Endothelial cell of umbilical vein (primary cell): ENCODE measurements at regions not wholly inside any gene's neighbourhood (a gene's known extent, or its start where the extent isn't known, plus 50 kb on each side); places are given as distances from the start of the nearest gene placed in this dataset.

Experiments used
- BruUV-seq: library from RNA; stranded (reverse); fragments of 400-500 nt; replicated peaks from 2 replicates; lab custom pipeline; 2021; lab: Mats Ljungman, UMichigan
- CTCF ChIA-PET: fragments of 300-600, 350-600 bp; sonication (Branson Sonifier 250); formaldehyde crosslinking; loops from one replicate; lab custom pipeline; 2021; ENCODE audit warnings: antibody characterized with exemption, inconsistent platforms; lab: Charles Lee
- POLR2A ChIA-PET: fragments of 300-600, 350-600 bp; sonication (Branson Sonifier 250); formaldehyde crosslinking; loops from one replicate; lab custom pipeline; 2021; ENCODE audit warnings: antibody characterized with exemption, inconsistent platforms; lab: Charles Lee
- DNase-seq: peaks from one replicate; pipeline ENCODE4 v3.0.0-alpha.2; 2011; ENCODE audit warnings: low read depth, low spot score
- FAIRE-seq: peaks from 2 replicates; lab custom pipeline; 2011; peaks lifted over from hg19 to GRCh38; lab: Jason Lieb, UNC
- H2AFZ ChIP-seq: 2 replicates; pipeline ENCODE4 v1.6.0; 2012; ENCODE audit warnings: low read depth, low read length, control low read depth, inconsistent platforms
- H3K27ac ChIP-seq: 2 replicates; pipeline ENCODE4 v1.5.1; 2011; ENCODE audit warnings: low read depth, mild to moderate bottlenecking, control low read depth, low read length, moderate library complexity; ENCODE audit not compliant: insufficient read depth
- H3K27me3 ChIP-seq, 2 experiments: 2 replicates each; pipeline versions ENCODE4 v1.6.0 to v1.6.1; 2011; ENCODE audit warnings: low read length in 2 of 2, mixed read lengths in 1 of 2; ENCODE audit not compliant: control insufficient read depth in 2 of 2, insufficient read depth in 2 of 2
- H3K36me3 ChIP-seq, 2 experiments: 2 replicates in 1 of 2; 3 replicates in 1 of 2; pipeline ENCODE4 v1.5.1; 2011; ENCODE audit warnings: low read length in 2 of 2, mild to moderate bottlenecking in 1 of 2, moderate library complexity in 1 of 2; ENCODE audit not compliant: control insufficient read depth in 2 of 2, insufficient read depth in 2 of 2; ENCODE audit errors: extremely low read depth in 1 of 2
- H3K4me1 ChIP-seq: 3 replicates; pipeline ENCODE4 v1.5.1; 2011; ENCODE audit warnings: mild to moderate bottlenecking, low read length; ENCODE audit not compliant: control insufficient read depth, insufficient read depth; ENCODE audit errors: extremely low read depth
- H3K4me2 ChIP-seq: 2 replicates; pipeline ENCODE4 v1.6.1; 2011; ENCODE audit warnings: low read length, control low read depth, mixed read lengths; ENCODE audit not compliant: insufficient read depth
- H3K4me3 ChIP-seq, 3 experiments: fragments of 200-600 bp in 1 of 3; sonication (generic), shearing (Covaris generic) in 1 of 3; replicated peaks in 1 of 3; 2 replicates each; pipeline ENCODE4 v1.5.1; 2011 to 2016; ENCODE audit warnings: control low read depth in 3 of 3, low read length in 3 of 3, mild to moderate bottlenecking in 2 of 3, inconsistent platforms in 1 of 3, low read depth in 1 of 3, moderate library complexity in 1 of 3; ENCODE audit not compliant: insufficient read depth in 1 of 3
- H3K79me2 ChIP-seq: 2 replicates; pipeline ENCODE4 v1.6.0; 2012; ENCODE audit warnings: low read length, inconsistent platforms; ENCODE audit not compliant: control insufficient read depth, insufficient read depth
- H3K9ac ChIP-seq: replicated peaks from 2 replicates; pipeline ENCODE3; 2011; ENCODE audit warnings: low read length, control low read depth; ENCODE audit not compliant: insufficient read depth; ENCODE audit errors: extremely low read depth
- H3K9me1 ChIP-seq: replicated peaks from 3 replicates; pipeline ENCODE4 v1.6.0; 2011; ENCODE audit warnings: mild to moderate bottlenecking, low read length; ENCODE audit not compliant: control insufficient read depth, insufficient read depth; ENCODE audit errors: extremely low read depth
- H3K9me3 ChIP-seq: replicated peaks from 2 replicates; pipeline ENCODE4 v1.5.1; 2012; ENCODE audit warnings: low read length, inconsistent platforms; ENCODE audit not compliant: control insufficient read depth, insufficient read depth
- H4K20me1 ChIP-seq: replicated peaks from 2 replicates; pipeline ENCODE3; 2011; ENCODE audit warnings: mild to moderate bottlenecking, low read length; ENCODE audit not compliant: control insufficient read depth, insufficient read depth; ENCODE audit errors: extremely low read depth
- CTCF ChIP-seq, 2 donors: IDR thresholded peaks; 1 replicate in 1 of 2; 2 replicates in 1 of 2; pipeline ENCODE4 v1.5.1; 2011; ENCODE audit warnings: low read length in 2 of 2, mild to moderate bottlenecking in 2 of 2, moderate library complexity in 2 of 2, control low read depth in 1 of 2, inconsistent platforms in 1 of 2, low read depth in 1 of 2; ENCODE audit not compliant: insufficient read depth in 1 of 2; ENCODE audit errors: extremely low read depth in 1 of 2
- EZH2 ChIP-seq: IDR thresholded peaks from 2 replicates; pipeline ENCODE4 v1.6.1; 2012; ENCODE audit warnings: borderline replicate concordance, low read depth, mild to moderate bottlenecking, moderate library complexity, low read length, inconsistent platforms; ENCODE audit not compliant: severe bottlenecking
- FOS ChIP-seq: IDR thresholded peaks from 2 replicates; pipeline ENCODE4 v1.6.1; 2011; ENCODE audit warnings: mild to moderate bottlenecking, low read length, moderate library complexity, borderline replicate concordance; ENCODE audit not compliant: insufficient read depth
- GATA2 ChIP-seq: IDR thresholded peaks from 2 replicates; pipeline ENCODE4 v1.7.0; 2011; ENCODE audit warnings: low read depth, mild to moderate bottlenecking, moderate library complexity, mixed read lengths, low read length; ENCODE audit not compliant: insufficient read length, insufficient read depth
- MAX ChIP-seq: IDR thresholded peaks from 2 replicates; pipeline ENCODE4 v1.6.1; 2011; ENCODE audit not compliant: insufficient read depth, insufficient read length
- MYC ChIP-seq: IDR thresholded peaks from one replicate; pipeline ENCODE4 v1.6.1; 2011; ENCODE audit warnings: mild to moderate bottlenecking, low read depth, low read length
- POLR2A ChIP-seq: IDR thresholded peaks from 2 replicates; pipeline ENCODE4 v1.6.1; 2012; ENCODE audit warnings: low read depth, mild to moderate bottlenecking, control low read depth, low read length
- POLR2AphosphoS5 ChIP-seq: IDR thresholded peaks from 2 replicates; pipeline ENCODE4 v1.6.1; 2012; ENCODE audit warnings: low read depth, mild to moderate bottlenecking, control low read depth, low read length, moderate library complexity; ENCODE audit not compliant: insufficient read depth
- dilution Hi-C: fragments of 300-500 bp; cut with MboI; formaldehyde crosslinking; loops from one replicate; pipeline ENCODE4 v1.15.0; 2019; ENCODE audit warnings: low sequenced_read_pairs; ENCODE audit not compliant: extremely low pct_ligation_motif_present
- intact Hi-C: fragments of 100-400 bp; cut with micrococcal nuclease; formaldehyde crosslinking; loops from one replicate; pipeline ENCODE4 v1.10.0; 2022

- Histone ChIP-seq H3K4me1 (no peaks in the 10 kb centered on the region), H3K4me3 (no peak overlapping the region), H3K27me3 (no peaks in the 10 kb centered on the region), H3K79me2 (no peaks in the 10 kb centered on the region), H3K4me2 (no peak overlapping the region), H3K27ac (no peak overlapping the region), H2AFZ (no peak overlapping the region), H3K36me3 (no peaks in the 10 kb centered on the region), H3K9ac (no peak overlapping the region), H3K9me3 (peaks cover 11% of the 10 kb centered on the region), H4K20me1 (no peaks in the 10 kb centered on the region), H3K9me1 (no peaks in the 10 kb centered on the region)
- no peak for TF ChIP-seq MYC
- TF ChIP-seq EZH2, result no peak
- no peak for TF ChIP-seq POLR2AphosphoS5
- TF ChIP-seq MAX, result no peak
- no peak for TF ChIP-seq POLR2A
- TF ChIP-seq GATA2, result no peak
- TF ChIP-seq FOS, result no peak
- BruUV-seq, result no TSS peak
- dilution Hi-C loops, result no loop called here
- DNase-seq, result no peak
- POLR2A ChIA-PET, result no interaction called here
- CTCF ChIA-PET, result no interaction called here
- intact Hi-C loops, result no loop called here
- no peak for FAIRE-seq
These were observed 351.9 kb downstream of the GALR1 start for GRCh38 chr18:77601567-77601966.

GRCh38 chr18:77607087-77607486 is 357.4 kb downstream of the GALR1 start:
- no TSS peak for BruUV-seq
- dilution Hi-C loops (no loop called here), intact Hi-C loops (no loop called here)
- no peaks in the 10 kb centered on the region for H3K27me3 ChIP-seq
- TF ChIP-seq POLR2A, result no peak
- TF ChIP-seq FOS, result no peak
- no peak for TF ChIP-seq EZH2
- TF ChIP-seq POLR2AphosphoS5, result no peak
- TF ChIP-seq CTCF (IDR thresholded peaks at IDR 0.05; ENCODE audit: extremely low read depth in 1 of 2, insufficient read depth in 1 of 2, low read depth in 1 of 2, low read length in 2 of 2), result no peak
- no peak overlapping the region for H3K9ac ChIP-seq
- ChIA-PET POLR2A (no interaction called here), CTCF (no interaction called here)
- no peak for FAIRE-seq
- H3K4me2 ChIP-seq, result no peak overlapping the region
- H2AFZ ChIP-seq, result no peak overlapping the region
- no peak overlapping the region for H3K4me3 ChIP-seq
- no peaks in the 10 kb centered on the region for H3K9me1 ChIP-seq
- no peak overlapping the region for H3K27ac ChIP-seq
- H3K9me3 ChIP-seq, result peaks cover 6% of the 10 kb centered on the region
- no peaks in the 10 kb centered on the region for H3K4me1 ChIP-seq
- no peaks in the 10 kb centered on the region for H4K20me1 ChIP-seq
- no peaks in the 10 kb centered on the region for H3K79me2 ChIP-seq
- DNase-seq, result no peak
- no peaks in the 10 kb centered on the region for H3K36me3 ChIP-seq
